GM18951 (cell line): ENCODE measurements at regions not wholly inside any gene's neighbourhood (a gene's known extent, or its start where the extent isn't known, plus 50 kb on each side); places are given as distances from the start of the nearest gene placed in this dataset.

Source experiments
- POLR2A ChIP-seq: IDR thresholded peaks from 4 replicates; pipeline ENCODE4 v1.6.1; 2011; ENCODE audit warnings: mild to moderate bottlenecking; ENCODE audit not compliant: insufficient read length, insufficient read depth; ENCODE audit errors: extremely low read depth
- in situ Hi-C: fragments of 300-500 bp; cut with MboI; formaldehyde crosslinking; loops from one replicate; pipeline ENCODE4 v1.12.0; 2022; ENCODE audit warnings: low sequenced_read_pairs, mixed read lengths, inconsistent platforms; ENCODE audit not compliant: unreplicated experiment

- in situ Hi-C loops = no loop called here
- no peak for TF ChIP-seq POLR2A
Observed at GRCh38 chr3:103349760-103350159, 914.9 kb downstream of the ZPLD1 start.

GRCh38 chr3:103365467-103365866 lies 930.7 kb downstream of the ZPLD1 start:
- TF ChIP-seq POLR2A = no peak
- in situ Hi-C loops = no loop called here

- in situ Hi-C loops = no loop called here
- TF ChIP-seq POLR2A = no peak
Observed at GRCh38 chr3:103367481-103367880, 932.7 kb downstream of the ZPLD1 start.

- in situ Hi-C loops = no loop called here
- no peak for TF ChIP-seq POLR2A
Observed at GRCh38 chr3:103371411-103371810, 936.6 kb downstream of the ZPLD1 start.

GRCh38 chr3:103372031-103372430 lies 937.2 kb downstream of the ZPLD1 start:
- TF ChIP-seq POLR2A = no peak
- in situ Hi-C loops = no loop called here

- TF ChIP-seq POLR2A = no peak
- in situ Hi-C loops = no loop called here
Observed at GRCh38 chr3:103380391-103380790, 945.6 kb downstream of the ZPLD1 start.

- no peak for TF ChIP-seq POLR2A
- in situ Hi-C loops = no loop called here
Observed at GRCh38 chr3:103381296-103382079, 946.7 kb downstream of the ZPLD1 start.

- no peak for TF ChIP-seq POLR2A
- in situ Hi-C loops = no loop called here
Observed at GRCh38 chr3:103385961-103386656, 951.3 kb downstream of the ZPLD1 start.

GRCh38 chr3:103388214-103388613 lies 953.4 kb downstream of the ZPLD1 start:
- TF ChIP-seq POLR2A = no peak
- in situ Hi-C loops = no loop called here

- no peak for TF ChIP-seq POLR2A
- in situ Hi-C loops = no loop called here
Observed at GRCh38 chr3:103389356-103389755, 954.5 kb downstream of the ZPLD1 start.

GRCh38 chr3:103393395-103394186 lies 958.8 kb downstream of the ZPLD1 start:
- in situ Hi-C loops = no loop called here
- no peak for TF ChIP-seq POLR2A

- in situ Hi-C loops = no loop called here
- TF ChIP-seq POLR2A = no peak
Observed at GRCh38 chr3:103403191-103403590, 968.4 kb downstream of the ZPLD1 start.

GRCh38 chr3:103406320-103406850 lies 971.6 kb downstream of the ZPLD1 start:
- no peak for TF ChIP-seq POLR2A
- in situ Hi-C loops = no loop called here
